ENCODE measurements at regions not wholly inside any gene's neighbourhood (a gene's known extent, or its start where the extent isn't known, plus 50 kb on each side); places are given as distances from the start of the nearest gene placed in this dataset.

GRCh38 chr21:15558884-15559283 lies 170.9 kb upstream of the USP25 start:
- no peak for TF ChIP-seq REST (IDR thresholded peaks at IDR 0.05; ENCODE audit: insufficient read depth in 1 of 2, low read depth in 2 of 2, low read length in 1 of 2)
- TF ChIP-seq, protein P1, sequence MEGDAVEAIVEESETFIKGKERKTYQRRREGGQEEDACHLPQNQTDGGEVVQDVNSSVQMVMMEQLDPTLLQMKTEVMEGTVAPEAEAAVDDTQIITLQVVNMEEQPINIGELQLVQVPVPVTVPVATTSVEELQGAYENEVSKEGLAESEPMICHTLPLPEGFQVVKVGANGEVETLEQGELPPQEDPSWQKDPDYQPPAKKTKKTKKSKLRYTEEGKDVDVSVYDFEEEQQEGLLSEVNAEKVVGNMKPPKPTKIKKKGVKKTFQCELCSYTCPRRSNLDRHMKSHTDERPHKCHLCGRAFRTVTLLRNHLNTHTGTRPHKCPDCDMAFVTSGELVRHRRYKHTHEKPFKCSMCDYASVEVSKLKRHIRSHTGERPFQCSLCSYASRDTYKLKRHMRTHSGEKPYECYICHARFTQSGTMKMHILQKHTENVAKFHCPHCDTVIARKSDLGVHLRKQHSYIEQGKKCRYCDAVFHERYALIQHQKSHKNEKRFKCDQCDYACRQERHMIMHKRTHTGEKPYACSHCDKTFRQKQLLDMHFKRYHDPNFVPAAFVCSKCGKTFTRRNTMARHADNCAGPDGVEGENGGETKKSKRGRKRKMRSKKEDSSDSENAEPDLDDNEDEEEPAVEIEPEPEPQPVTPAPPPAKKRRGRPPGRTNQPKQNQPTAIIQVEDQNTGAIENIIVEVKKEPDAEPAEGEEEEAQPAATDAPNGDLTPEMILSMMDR (IDR thresholded peaks at IDR 0.05), result no peak

All from Panc1 (cell line).